ENCODE measurements at regions not wholly inside any gene's neighbourhood (a gene's known extent, or its start where the extent isn't known, plus 50 kb on each side); places are given as distances from the start of the nearest gene placed in this dataset.

- no peak for TF ChIP-seq CTCF (IDR thresholded peaks at IDR 0.05; ENCODE audit: low read depth, low read length, poor library complexity, severe bottlenecking)
- TF ChIP-seq EZH2phosphoT487 (IDR thresholded peaks at IDR 0.05; ENCODE audit: borderline replicate concordance, low read length) = no peak
These were observed 926.8 kb downstream of the LRFN5 start for GRCh38 chr14:42533476-42533875.
